Left renal cortex interstitium (tissue), 4 donors: ENCODE measurements at regions not wholly inside any gene's neighbourhood (a gene's known extent, or its start where the extent isn't known, plus 50 kb on each side); places are given as distances from the start of the nearest gene placed in this dataset.

ENCODE experiments used
- DNase-seq, 4 donors: peaks; one replicate each; pipeline ENCODE4 v3.0.0-alpha.2; 2013; ENCODE audit warnings: low read depth in 4 of 4, low spot score in 2 of 4, missing footprints in 1 of 4

GRCh38 chr13:74973935-74974879 lies 507.8 kb downstream of the TBC1D4 start:
- no peak for DNase-seq

GRCh38 chr13:74969419-74969818 lies 512.5 kb downstream of the TBC1D4 start:
- no peak for DNase-seq

GRCh38 chr13:74966814-74967424 lies 515.0 kb downstream of the TBC1D4 start:
- peak in 1 of 4 donors; percentile 52 for DNase-seq

GRCh38 chr13:74966275-74966674 lies 515.7 kb downstream of the TBC1D4 start:
- no peak for DNase-seq

- DNase-seq: no peak
Measured at GRCh38 chr13:74945637-74946036, 536.3 kb downstream of the TBC1D4 start.

- DNase-seq: no peak
Measured at GRCh38 chr13:74931698-74932433, 550.1 kb downstream of the TBC1D4 start.

- no peak for DNase-seq
Measured at GRCh38 chr13:74930402-74931165, 551.4 kb downstream of the TBC1D4 start.

GRCh38 chr13:74929436-74929835 lies 552.5 kb downstream of the TBC1D4 start:
- DNase-seq: no peak

GRCh38 chr13:74927823-74928222 lies 554.1 kb downstream of the TBC1D4 start:
- DNase-seq: no peak

- DNase-seq: no peak
Measured at GRCh38 chr13:74922963-74923362, 559.0 kb downstream of the TBC1D4 start.

GRCh38 chr13:74921326-74921725 lies 560.6 kb downstream of the TBC1D4 start:
- DNase-seq: no peak

- DNase-seq: no peak
Measured at GRCh38 chr13:74920920-74921319, 561.0 kb downstream of the TBC1D4 start.

GRCh38 chr13:74920361-74920760 lies 561.6 kb downstream of the TBC1D4 start:
- no peak for DNase-seq

- no peak for DNase-seq
Measured at GRCh38 chr13:74919914-74920313, 562.1 kb downstream of the TBC1D4 start.

- DNase-seq: no peak
Measured at GRCh38 chr13:74912898-74913297, 569.1 kb downstream of the TBC1D4 start.

GRCh38 chr13:74910415-74910814 lies 571.6 kb downstream of the TBC1D4 start:
- no peak for DNase-seq

- no peak for DNase-seq
Measured at GRCh38 chr13:74907788-74908187, 574.2 kb downstream of the TBC1D4 start.

- DNase-seq: no peak
Measured at GRCh38 chr13:74904556-74904955, 577.4 kb downstream of the TBC1D4 start.

GRCh38 chr13:74895042-74895796 lies 586.8 kb downstream of the TBC1D4 start:
- DNase-seq: no peak

- DNase-seq: no peak
Measured at GRCh38 chr13:74892096-74892495, 589.9 kb downstream of the TBC1D4 start.
